ENCODE measurements at regions not wholly inside any gene's neighbourhood (a gene's known extent, or its start where the extent isn't known, plus 50 kb on each side); places are given as distances from the start of the nearest gene placed in this dataset.

DNA sequence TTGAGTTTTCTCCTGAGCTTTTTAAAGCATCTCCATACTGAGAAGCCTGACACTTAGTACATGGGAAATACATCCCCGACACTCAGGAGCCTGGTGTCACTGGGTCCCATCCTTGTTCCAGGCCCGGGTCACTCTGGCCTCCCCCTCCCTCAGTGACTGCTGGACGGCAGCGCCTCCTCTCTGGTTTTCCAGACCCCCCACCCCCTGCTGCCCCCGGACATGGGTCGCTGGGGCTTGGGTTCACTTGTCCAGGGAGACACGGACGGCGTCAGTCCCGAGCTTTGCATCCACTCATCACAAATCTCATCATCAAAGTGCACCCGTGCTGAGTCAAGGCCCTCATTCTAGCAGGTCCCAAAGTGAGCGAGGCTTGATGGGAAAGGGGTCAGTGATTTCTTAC is 243.0 kb downstream of the IRX2 start:
- no peak overlapping the region for H3K4me3 ChIP-seq (ENCODE audit: low read depth, low read length)
- TF ChIP-seq CTCF (IDR thresholded peaks at IDR 0.05; ENCODE audit: low read depth, low read length) = no peak
- no peak for DNase-seq (ENCODE audit: low read depth, low spot score)
- in situ Hi-C loops (cut with HindIII; ENCODE audit: low sequenced_read_pairs) = no loop called here

GRCh38 chr5:2507611-2508010 is 243.9 kb downstream of the IRX2 start:
- in situ Hi-C loops (cut with HindIII; ENCODE audit: low sequenced_read_pairs) = no loop called here
- TF ChIP-seq CTCF (IDR thresholded peaks at IDR 0.05; ENCODE audit: low read depth, low read length) = no peak
- no peak for DNase-seq (ENCODE audit: low read depth, low spot score)
- no peak overlapping the region for H3K4me3 ChIP-seq (ENCODE audit: low read depth, low read length)

GRCh38 chr5:2506603-2507002 is 244.9 kb downstream of the IRX2 start:
- DNase-seq (ENCODE audit: low read depth, low spot score) = no peak
- no peak overlapping the region for H3K4me3 ChIP-seq (ENCODE audit: low read depth, low read length)
- TF ChIP-seq CTCF (IDR thresholded peaks at IDR 0.05; ENCODE audit: low read depth, low read length) = no peak
- in situ Hi-C loops (cut with HindIII; ENCODE audit: low sequenced_read_pairs) = no loop called here

GRCh38 chr5:2505217-2505616 is 246.3 kb downstream of the IRX2 start:
- TF ChIP-seq CTCF (IDR thresholded peaks at IDR 0.05; ENCODE audit: low read depth, low read length) = no peak
- in situ Hi-C loops (cut with HindIII; ENCODE audit: low sequenced_read_pairs) = no loop called here

GRCh38 chr5:2502970-2503594 is 248.4 kb downstream of the IRX2 start:
- in situ Hi-C loops (cut with HindIII; ENCODE audit: low sequenced_read_pairs) = no loop called here
- no peak for DNase-seq (ENCODE audit: low read depth, low spot score)
- no peak overlapping the region for H3K4me3 ChIP-seq (ENCODE audit: low read depth, low read length)
- no peak for TF ChIP-seq CTCF (IDR thresholded peaks at IDR 0.05; ENCODE audit: low read depth, low read length)

More at GRCh38 chr5:2505217-2505616, 246.3 kb downstream of the IRX2 start:
- H3K4me3 ChIP-seq (ENCODE audit: low read depth, low read length) = no peak overlapping the region
- DNase-seq (ENCODE audit: low read depth, low spot score) = no peak

- no peak for TF ChIP-seq CTCF (IDR thresholded peaks at IDR 0.05; ENCODE audit: low read depth, low read length)
- in situ Hi-C loops (cut with HindIII; ENCODE audit: low sequenced_read_pairs) = no loop called here
- DNase-seq (ENCODE audit: low read depth, low spot score) = no peak
- H3K4me3 ChIP-seq (ENCODE audit: low read depth, low read length) = no peak overlapping the region
Observed at GRCh38 chr5:2499917-2500316, 251.6 kb downstream of the IRX2 start.

Measured in astrocyte of the spinal cord (primary cell).